Lower lobe of right lung (tissue), 2 donors: ENCODE measurements at regions not wholly inside any gene's neighbourhood (a gene's known extent, or its start where the extent isn't known, plus 50 kb on each side); places are given as distances from the start of the nearest gene placed in this dataset.
A peak's percentile ranks its signal among the peaks of the same experiment; 100 is the strongest.

Source experiments
- ATAC-seq, 2 donors: fragments of 200-7000 bp; cut with Tn5 transposase; one replicate each; pipeline ENCODE4 v1.9.1; 2020 to 2022; ENCODE audit warnings: mild to moderate bottlenecking in 2 of 2, moderate library complexity in 2 of 2
- DNase-seq: peaks from one replicate; pipeline ENCODE4 v3.0.0-alpha.2; 2020
- H3K27ac ChIP-seq: fragments of 200-600 bp; one replicate; pipeline ENCODE4 v1.8.0; 2022
- H3K27me3 ChIP-seq: fragments of 200-600 bp; one replicate; pipeline ENCODE4 v1.8.0; 2022; ENCODE audit warnings: low read depth
- H3K36me3 ChIP-seq: fragments of 200-600 bp; one replicate; pipeline ENCODE4 v1.8.0; 2022; ENCODE audit warnings: mild to moderate bottlenecking
- H3K4me1 ChIP-seq: fragments of 200-600 bp; one replicate; pipeline ENCODE4 v1.8.0; 2022
- H3K4me3 ChIP-seq: fragments of 200-600 bp; one replicate; pipeline ENCODE4 v1.8.0; 2022; ENCODE audit warnings: mild to moderate bottlenecking
- H3K9me3 ChIP-seq: fragments of 200-600 bp; one replicate; pipeline ENCODE4 v1.8.0; 2022
- intact Hi-C: fragments of 100-400 bp; cut with DNase I; formaldehyde crosslinking; loops from one replicate; pipeline ENCODE4 v1.11.0; 2022
- TF ChIP-seq, protein P1 (sequence below): fragments of 200-600 bp; IDR thresholded peaks from one replicate; pipeline ENCODE4 v1.8.0; 2022; ENCODE audit warnings: antibody characterized with exemption, mild to moderate bottlenecking
- donor health status: DM: no; HTN: yes; CAD: no; lungs with severe emphysema.

DNA sequence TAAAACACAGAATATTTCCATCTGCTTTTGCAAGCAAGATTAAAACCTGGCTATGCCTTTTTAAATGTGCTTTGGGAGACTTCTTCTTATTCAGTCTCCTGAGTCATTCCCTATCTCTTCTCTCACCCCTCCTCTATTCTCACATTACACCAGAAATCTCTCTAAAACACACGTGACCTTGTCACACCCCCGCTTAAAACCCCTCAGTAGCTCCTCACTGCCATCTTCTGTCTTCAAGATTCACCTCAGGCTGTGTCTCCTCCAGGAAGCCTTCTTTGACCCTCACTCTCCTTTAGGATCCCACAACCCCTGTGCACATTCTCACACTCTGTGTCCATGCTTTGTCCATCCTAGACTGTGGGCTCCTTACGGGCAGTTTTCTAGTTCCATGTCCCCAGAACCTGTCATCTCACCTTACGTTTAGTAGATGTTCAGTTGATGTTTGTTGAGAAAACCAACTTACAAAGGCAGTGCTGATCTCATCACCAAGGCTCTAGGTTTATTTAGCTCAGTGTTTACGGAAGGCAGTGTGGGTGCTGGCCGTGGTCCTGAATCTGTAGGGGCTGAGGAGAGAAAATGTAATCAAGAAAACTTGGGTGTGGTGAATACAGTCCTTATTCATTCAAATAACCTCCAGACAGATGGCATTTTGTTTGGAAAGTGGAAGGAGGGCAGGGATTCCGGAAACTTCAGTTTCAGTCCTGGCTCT lies 143.5 kb downstream of the DMRTA2 start:
- H3K4me3 ChIP-seq: no peak overlapping the region
- intact Hi-C loops: no loop called here
- no peaks in the 10 kb centered on the region for H3K36me3 ChIP-seq
- TF ChIP-seq, protein P1, sequence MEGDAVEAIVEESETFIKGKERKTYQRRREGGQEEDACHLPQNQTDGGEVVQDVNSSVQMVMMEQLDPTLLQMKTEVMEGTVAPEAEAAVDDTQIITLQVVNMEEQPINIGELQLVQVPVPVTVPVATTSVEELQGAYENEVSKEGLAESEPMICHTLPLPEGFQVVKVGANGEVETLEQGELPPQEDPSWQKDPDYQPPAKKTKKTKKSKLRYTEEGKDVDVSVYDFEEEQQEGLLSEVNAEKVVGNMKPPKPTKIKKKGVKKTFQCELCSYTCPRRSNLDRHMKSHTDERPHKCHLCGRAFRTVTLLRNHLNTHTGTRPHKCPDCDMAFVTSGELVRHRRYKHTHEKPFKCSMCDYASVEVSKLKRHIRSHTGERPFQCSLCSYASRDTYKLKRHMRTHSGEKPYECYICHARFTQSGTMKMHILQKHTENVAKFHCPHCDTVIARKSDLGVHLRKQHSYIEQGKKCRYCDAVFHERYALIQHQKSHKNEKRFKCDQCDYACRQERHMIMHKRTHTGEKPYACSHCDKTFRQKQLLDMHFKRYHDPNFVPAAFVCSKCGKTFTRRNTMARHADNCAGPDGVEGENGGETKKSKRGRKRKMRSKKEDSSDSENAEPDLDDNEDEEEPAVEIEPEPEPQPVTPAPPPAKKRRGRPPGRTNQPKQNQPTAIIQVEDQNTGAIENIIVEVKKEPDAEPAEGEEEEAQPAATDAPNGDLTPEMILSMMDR: no peak
- no peaks in the 10 kb centered on the region for H3K9me3 ChIP-seq
- no peak overlapping the region for H3K27ac ChIP-seq
- DNase-seq (no peak), ATAC-seq (no peak)
- no peaks in the 10 kb centered on the region for H3K4me1 ChIP-seq
- peaks cover 24% of the 10 kb centered on the region for H3K27me3 ChIP-seq

DNA sequence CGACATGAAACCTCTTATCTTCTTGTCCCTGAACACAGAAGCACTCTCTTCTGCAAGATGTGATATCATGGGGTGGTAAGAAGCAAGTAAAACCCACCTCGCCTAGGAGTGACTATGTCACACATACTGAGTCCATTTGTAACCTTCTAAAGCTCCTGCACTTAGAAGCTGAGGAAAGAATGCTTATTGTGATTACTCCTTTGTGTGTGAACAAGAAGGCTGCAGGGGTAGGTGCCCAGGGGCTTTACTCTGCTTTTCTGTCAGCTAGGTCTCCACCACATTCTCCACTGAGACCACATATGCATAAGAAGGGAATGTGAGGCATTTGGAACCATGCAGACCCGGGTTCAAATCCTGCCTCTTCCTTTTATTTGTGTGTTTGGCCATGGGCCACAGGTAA lies 144.3 kb downstream of the DMRTA2 start:
- Histone ChIP-seq H3K4me3 (no peak overlapping the region), H3K9me3 (no peaks in the 10 kb centered on the region), H3K27ac (no peak overlapping the region), H3K27me3 (peaks cover 24% of the 10 kb centered on the region), H3K36me3 (no peaks in the 10 kb centered on the region), H3K4me1 (no peaks in the 10 kb centered on the region)
- TF ChIP-seq, protein P1: no peak
- no peak for DNase-seq
- intact Hi-C loops: no loop called here
- no peak for ATAC-seq

DNA sequence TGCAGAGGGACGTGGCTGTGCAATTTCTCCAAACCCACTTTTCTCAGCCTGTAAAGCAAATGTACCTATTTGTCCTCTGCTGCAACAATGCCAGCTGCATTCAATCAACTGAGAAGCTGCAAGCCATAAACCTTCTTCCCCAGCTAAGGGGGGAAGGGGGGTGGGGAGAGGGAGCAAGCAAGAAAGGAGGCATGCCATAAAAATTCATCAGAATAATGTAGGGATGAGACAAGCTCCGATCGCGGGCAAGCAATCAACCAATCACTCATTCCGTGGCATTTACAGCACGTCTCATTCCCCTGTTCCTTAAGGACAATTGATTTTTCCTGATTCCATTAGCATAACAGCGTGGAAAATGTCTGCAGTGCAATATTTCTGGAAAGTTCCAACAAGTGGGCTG lies 144.8 kb downstream of the DMRTA2 start:
- Histone ChIP-seq H3K36me3 (no peaks in the 10 kb centered on the region), H3K27me3 (peaks cover 20% of the 10 kb centered on the region), H3K27ac (no peak overlapping the region), H3K4me3 (no peak overlapping the region), H3K9me3 (no peaks in the 10 kb centered on the region), H3K4me1 (no peaks in the 10 kb centered on the region)
- ATAC-seq (no peak), DNase-seq (no peak)
- TF ChIP-seq, protein P1: no peak
- intact Hi-C loops: no loop called here

DNA sequence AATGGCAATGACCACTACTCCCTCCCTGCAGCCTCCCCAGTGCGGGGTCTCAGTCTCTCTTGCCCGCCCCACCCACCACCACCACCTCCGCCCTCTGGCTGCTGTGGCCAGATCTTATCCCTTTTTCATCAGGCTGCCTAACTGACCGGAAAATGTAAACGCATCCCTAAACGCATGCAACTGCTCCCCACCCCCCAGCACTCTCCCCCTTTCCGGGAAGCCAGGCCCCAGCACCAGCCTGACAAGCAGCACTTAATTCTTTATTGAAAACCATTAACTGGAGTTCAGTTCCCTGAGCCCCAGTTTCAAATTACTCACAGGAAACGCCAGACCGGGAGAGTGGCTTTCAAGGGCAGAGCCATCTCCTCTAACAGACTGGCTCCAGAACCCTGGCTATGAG lies 147.7 kb downstream of the DMRTA2 start:
- no peaks in the 10 kb centered on the region for H3K36me3 ChIP-seq
- DNase-seq (no peak), ATAC-seq (no peak)
- no peaks in the 10 kb centered on the region for H3K9me3 ChIP-seq
- no peaks in the 10 kb centered on the region for H3K4me1 ChIP-seq
- H3K4me3 ChIP-seq: no peak overlapping the region
- H3K27ac ChIP-seq: no peak overlapping the region
- TF ChIP-seq, protein P1: no peak
- H3K27me3 ChIP-seq: peaks cover 20% of the 10 kb centered on the region
- intact Hi-C loops: no loop called here

DNA sequence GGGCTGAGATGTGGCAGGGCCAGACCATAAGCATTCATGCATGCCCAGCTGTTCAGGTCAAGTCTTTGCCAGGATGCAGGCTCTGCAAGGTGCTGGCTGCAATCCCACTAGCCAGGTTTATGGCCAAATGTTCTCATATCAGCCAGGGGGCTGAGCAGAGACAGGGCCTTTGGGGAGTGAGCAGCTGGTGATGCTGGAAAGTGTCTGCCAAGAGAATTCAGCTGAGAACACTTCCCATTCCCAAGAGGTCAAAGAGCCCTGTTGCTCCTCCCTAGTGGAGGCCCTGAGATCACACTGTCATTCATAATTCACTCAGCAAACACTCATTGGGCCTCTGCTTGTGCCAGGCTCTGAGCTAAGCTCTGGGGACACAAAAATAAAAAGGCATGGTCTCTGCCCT lies 150.3 kb downstream of the DMRTA2 start:
- intact Hi-C loops: no loop called here
- TF ChIP-seq, protein P1: no peak
- DNase-seq (no peak), ATAC-seq (peak; percentile 39 to 46)
- H3K4me3 ChIP-seq: no peak overlapping the region
- no peaks in the 10 kb centered on the region for H3K4me1 ChIP-seq
- H3K27me3 ChIP-seq: peaks cover 12% of the 10 kb centered on the region
- no peak overlapping the region for H3K27ac ChIP-seq
- no peaks in the 10 kb centered on the region for H3K9me3 ChIP-seq
- H3K36me3 ChIP-seq: no peaks in the 10 kb centered on the region
